ENCODE measurements at regions not wholly inside any gene's neighbourhood (a gene's known extent, or its start where the extent isn't known, plus 50 kb on each side); places are given as distances from the start of the nearest gene placed in this dataset.

- peaks cover 2% of the 10 kb centered on the region for H3K27me3 Mint-ChIP-seq (ENCODE audit: insufficient read depth, low read depth)
- TF ChIP-seq CTCF (IDR thresholded peaks at IDR 0.05) (no peak), EZH2phosphoT487 (IDR thresholded peaks at IDR 0.05) (no peak), EZH2 (IDR thresholded peaks at IDR 0.05) (no peak)
- no peak overlapping the region for H3K4me3 ChIP-seq
- no peaks in the 10 kb centered on the region for H3F3A ChIP-seq (ENCODE audit: low read depth)
- no peak overlapping the region for H3K4me3 Mint-ChIP-seq
- no peaks in the 10 kb centered on the region for H3K4me1 Mint-ChIP-seq
- no peaks in the 10 kb centered on the region for H3K79me2 ChIP-seq (ENCODE audit: low read depth)
- H3K27me3 ChIP-seq, result no peaks in the 10 kb centered on the region
- no peak overlapping the region for H3K4me2 ChIP-seq
- H3K27ac Mint-ChIP-seq, result no peak overlapping the region
- H4K20me1 ChIP-seq (ENCODE audit: low read depth), result no peaks in the 10 kb centered on the region
- peaks cover 2% of the 10 kb centered on the region for H3K9me3 Mint-ChIP-seq
- no peak for DNase-seq (ENCODE audit: low spot score)
- no peak overlapping the region for H3K27ac ChIP-seq
- no peak overlapping the region for H3K9ac ChIP-seq
- H3K9me3 ChIP-seq (ENCODE audit: low read depth), result no peaks in the 10 kb centered on the region
- H2AFZ ChIP-seq (replicated peaks), result no peak overlapping the region
- H3K4me1 ChIP-seq, result no peaks in the 10 kb centered on the region
- H3K36me3 Mint-ChIP-seq, result no peaks in the 10 kb centered on the region
- H3K36me3 ChIP-seq, result no peaks in the 10 kb centered on the region
Observed at GRCh38 chr6:130761286-130761685, 65.9 kb upstream of the SMLR1 start.

- Histone ChIP-seq H4K20me1 (ENCODE audit: low read depth) (no peaks in the 10 kb centered on the region), H3K27ac (no peak overlapping the region), H3K9me3 (ENCODE audit: low read depth) (no peaks in the 10 kb centered on the region), H3K4me3 (no peak overlapping the region), H3K4me1 (peaks cover 6% of the 10 kb centered on the region), H3K4me2 (no peak overlapping the region), H3K27me3 (no peaks in the 10 kb centered on the region), H3K9ac (no peak overlapping the region), H3K79me2 (ENCODE audit: low read depth) (no peaks in the 10 kb centered on the region), H3K36me3 (no peaks in the 10 kb centered on the region), H3F3A (ENCODE audit: low read depth) (no peaks in the 10 kb centered on the region), H2AFZ (replicated peaks) (no peak overlapping the region)
- DNase-seq (ENCODE audit: low spot score), result no peak
- H3K36me3 Mint-ChIP-seq, result no peaks in the 10 kb centered on the region
- H3K4me3 Mint-ChIP-seq, result no peak overlapping the region
- H3K9me3 Mint-ChIP-seq, result no peaks in the 10 kb centered on the region
- H3K27me3 Mint-ChIP-seq (ENCODE audit: insufficient read depth, low read depth), result peaks cover 2% of the 10 kb centered on the region
- TF ChIP-seq EZH2 (IDR thresholded peaks at IDR 0.05), result no peak
- H3K27ac Mint-ChIP-seq, result no peak overlapping the region
- peaks cover 3% of the 10 kb centered on the region for H3K4me1 Mint-ChIP-seq
Observed at GRCh38 chr6:130765181-130765727, 62.0 kb upstream of the SMLR1 start.

- Histone ChIP-seq H4K20me1 (ENCODE audit: low read depth) (no peaks in the 10 kb centered on the region), H3K36me3 (no peaks in the 10 kb centered on the region), H3K9ac (no peak overlapping the region), H3K79me2 (ENCODE audit: low read depth) (no peaks in the 10 kb centered on the region), H2AFZ (replicated peaks) (no peak overlapping the region), H3K27me3 (no peaks in the 10 kb centered on the region), H3F3A (ENCODE audit: low read depth) (no peaks in the 10 kb centered on the region), H3K4me2 (no peak overlapping the region), H3K27ac (no peak overlapping the region), H3K4me1 (peaks cover 6% of the 10 kb centered on the region), H3K4me3 (no peak overlapping the region), H3K9me3 (ENCODE audit: low read depth) (no peaks in the 10 kb centered on the region)
- Mint-ChIP-seq H3K9me3 (no peaks in the 10 kb centered on the region), H3K4me1 (peaks cover 6% of the 10 kb centered on the region), H3K27ac (no peak overlapping the region), H3K36me3 (no peaks in the 10 kb centered on the region), H3K4me3 (no peak overlapping the region), H3K27me3 (ENCODE audit: insufficient read depth, low read depth) (peaks cover 5% of the 10 kb centered on the region)
- no peak for TF ChIP-seq EZH2 (IDR thresholded peaks at IDR 0.05)
- no peak for TF ChIP-seq CTCF (IDR thresholded peaks at IDR 0.05)
- TF ChIP-seq EZH2phosphoT487 (IDR thresholded peaks at IDR 0.05), result no peak
- DNase-seq (ENCODE audit: low spot score), result no peak
Observed at GRCh38 chr6:130766239-130767144, 60.7 kb upstream of the SMLR1 start.

GRCh38 chr6:130769861-130770260 is 57.3 kb upstream of the SMLR1 start:
- Histone ChIP-seq H2AFZ (replicated peaks) (peak overlapping the region; percentile 45), H3K9me3 (ENCODE audit: low read depth) (no peaks in the 10 kb centered on the region), H3K79me2 (ENCODE audit: low read depth) (no peaks in the 10 kb centered on the region), H3K27me3 (no peaks in the 10 kb centered on the region), H3K4me2 (peak overlapping the region; percentile 11), H3K36me3 (no peaks in the 10 kb centered on the region), H3K4me3 (no peak overlapping the region), H3K9ac (no peak overlapping the region), H4K20me1 (ENCODE audit: low read depth) (no peaks in the 10 kb centered on the region), H3K27ac (no peak overlapping the region), H3K4me1 (peaks cover 6% of the 10 kb centered on the region), H3F3A (ENCODE audit: low read depth) (no peaks in the 10 kb centered on the region)
- no peak for DNase-seq (ENCODE audit: low spot score)
- TF ChIP-seq EZH2phosphoT487 (IDR thresholded peaks at IDR 0.05), result no peak
- no peak for TF ChIP-seq CTCF (IDR thresholded peaks at IDR 0.05)
- TF ChIP-seq EZH2 (IDR thresholded peaks at IDR 0.05), result no peak
- Mint-ChIP-seq H3K27ac (no peak overlapping the region), H3K27me3 (ENCODE audit: insufficient read depth, low read depth) (peaks cover 3% of the 10 kb centered on the region), H3K36me3 (no peaks in the 10 kb centered on the region), H3K9me3 (no peaks in the 10 kb centered on the region), H3K4me1 (peaks cover 6% of the 10 kb centered on the region), H3K4me3 (no peak overlapping the region)
